RWPE1 (cell line): ENCODE measurements at regions not wholly inside any gene's neighbourhood (a gene's known extent, or its start where the extent isn't known, plus 50 kb on each side); places are given as distances from the start of the nearest gene placed in this dataset.

ENCODE experiments used
- CTCF ChIA-PET: fragments of 350-600 bp; sonication (Branson Sonifier 250); formaldehyde crosslinking; extraction: SDS; loops from one replicate; lab custom pipeline; 2021; lab: Yijun Ruan, JAX
- POLR2A ChIA-PET: fragments of 400-600 bp; formaldehyde crosslinking; extraction: SDS; loops from one replicate; lab custom pipeline; 2020; ENCODE audit warnings: antibody characterized with exemption; ENCODE audit not compliant: low non-redundant PET; lab: Yijun Ruan, JAX
- DNase-seq: peaks from one replicate; pipeline ENCODE4 v3.0.0; 2012; ENCODE audit warnings: low spot score
- H3K27ac ChIP-seq: fragments of 450-650 bp; 2 replicates; pipeline ENCODE4 v1.5.1; 2017
- CTCF ChIP-seq: fragments of 450-650 bp; conservative IDR thresholded peaks from 2 replicates; pipeline ENCODE4 v1.5.1; 2017; ENCODE audit warnings: low read depth, mild to moderate bottlenecking

- POLR2A ChIA-PET = no interaction called here
- no peak for DNase-seq
- TF ChIP-seq CTCF = no peak
- H3K27ac ChIP-seq = no peak overlapping the region
- CTCF ChIA-PET = interaction anchor here (1.2 kb wide), 1 partner anchor 15 kb away, joined by 4 read pairs; no protein-coding TSS in a partner anchor
Observed at GRCh38 chr9:38136386-38136785, 67.4 kb upstream of the SHB start.

- CTCF ChIA-PET = interaction anchor here (0.7 kb wide), 2 partner anchors 8 to 15 kb away, joined by 3 read pairs; no protein-coding TSS in a partner anchor
- POLR2A ChIA-PET = no interaction called here
- H3K27ac ChIP-seq = no peak overlapping the region
- no peak for TF ChIP-seq CTCF
- no peak for DNase-seq
Observed at GRCh38 chr9:38134611-38135237, 65.7 kb upstream of the SHB start.

GRCh38 chr9:38133595-38133994, 64.6 kb upstream of the SHB start:
- DNase-seq = no peak
- CTCF ChIA-PET = interaction anchor here (0.5 to 1.4 kb wide), 2 partner anchors 46 to 315 kb away, joined by 4 to 6 read pairs; no protein-coding TSS in a partner anchor
- POLR2A ChIA-PET = no interaction called here
- no peak overlapping the region for H3K27ac ChIP-seq
- TF ChIP-seq CTCF = no peak

- POLR2A ChIA-PET = no interaction called here
Observed at GRCh38 chr9:38132956-38133355, 63.9 kb upstream of the SHB start.

GRCh38 chr9:38131729-38132128, 62.7 kb upstream of the SHB start:
- CTCF ChIA-PET = no interaction called here
- TF ChIP-seq CTCF = no peak
- POLR2A ChIA-PET = no interaction called here
- DNase-seq = no peak
- H3K27ac ChIP-seq = no peak overlapping the region

More at GRCh38 chr9:38132956-38133355, 63.9 kb upstream of the SHB start:
- no peak for TF ChIP-seq CTCF
- CTCF ChIA-PET = interaction anchor here (1.4 kb wide), 1 partner anchor 45 kb away, joined by 4 read pairs; no protein-coding TSS in a partner anchor
- no peak overlapping the region for H3K27ac ChIP-seq
- no peak for DNase-seq

- ChIA-PET CTCF (interaction anchor here (0.6 kb wide), 1 partner anchor 15 kb away, joined by 3 read pairs; no protein-coding TSS in a partner anchor), POLR2A (no interaction called here)
- TF ChIP-seq CTCF = no peak
- no peak overlapping the region for H3K27ac ChIP-seq
- no peak for DNase-seq
Observed at GRCh38 chr9:38130724-38131123, 61.7 kb upstream of the SHB start.
